ENCODE measurements at regions not wholly inside any gene's neighbourhood (a gene's known extent, or its start where the extent isn't known, plus 50 kb on each side); places are given as distances from the start of the nearest gene placed in this dataset.

DNA sequence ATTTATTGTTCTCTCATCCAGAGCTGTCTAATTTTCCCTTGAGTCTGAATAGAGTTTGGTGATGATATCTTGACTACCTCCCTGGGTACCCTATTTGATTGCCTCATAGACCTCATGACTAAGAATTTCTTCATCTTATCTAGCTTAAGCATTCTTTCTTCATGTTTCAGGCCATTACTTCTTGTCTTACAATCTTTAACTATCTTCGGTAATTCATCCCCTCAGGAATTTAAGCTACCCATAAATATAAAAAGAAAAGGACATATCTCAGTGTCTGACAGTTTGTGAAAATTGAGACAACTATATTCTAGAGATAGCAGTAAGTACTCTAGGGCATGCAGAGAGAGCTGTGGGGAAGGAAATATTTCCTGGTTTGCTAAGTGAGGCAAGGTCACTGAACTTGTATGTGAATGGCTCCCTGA is 466.1 kb upstream of the GRID2 start:
- Histone ChIP-seq H3K9me3 (ENCODE audit: control insufficient read depth, insufficient read depth, low read length) (peaks cover 11% of the 10 kb centered on the region; the same call in 1 of the 2 replicates), H3K4me3 (ENCODE audit: low read depth, low read length) (no peak overlapping the region), H3K27ac (ENCODE audit: low read depth, low read length) (no peak overlapping the region), H3K27me3 (ENCODE audit: control insufficient read depth, insufficient read depth, low read length) (no peaks in the 10 kb centered on the region)
- POLR2A ChIA-PET: no interaction called here
- no peak for DNase-seq (ENCODE audit: low read depth, low spot score)
- TF ChIP-seq, protein P1, sequence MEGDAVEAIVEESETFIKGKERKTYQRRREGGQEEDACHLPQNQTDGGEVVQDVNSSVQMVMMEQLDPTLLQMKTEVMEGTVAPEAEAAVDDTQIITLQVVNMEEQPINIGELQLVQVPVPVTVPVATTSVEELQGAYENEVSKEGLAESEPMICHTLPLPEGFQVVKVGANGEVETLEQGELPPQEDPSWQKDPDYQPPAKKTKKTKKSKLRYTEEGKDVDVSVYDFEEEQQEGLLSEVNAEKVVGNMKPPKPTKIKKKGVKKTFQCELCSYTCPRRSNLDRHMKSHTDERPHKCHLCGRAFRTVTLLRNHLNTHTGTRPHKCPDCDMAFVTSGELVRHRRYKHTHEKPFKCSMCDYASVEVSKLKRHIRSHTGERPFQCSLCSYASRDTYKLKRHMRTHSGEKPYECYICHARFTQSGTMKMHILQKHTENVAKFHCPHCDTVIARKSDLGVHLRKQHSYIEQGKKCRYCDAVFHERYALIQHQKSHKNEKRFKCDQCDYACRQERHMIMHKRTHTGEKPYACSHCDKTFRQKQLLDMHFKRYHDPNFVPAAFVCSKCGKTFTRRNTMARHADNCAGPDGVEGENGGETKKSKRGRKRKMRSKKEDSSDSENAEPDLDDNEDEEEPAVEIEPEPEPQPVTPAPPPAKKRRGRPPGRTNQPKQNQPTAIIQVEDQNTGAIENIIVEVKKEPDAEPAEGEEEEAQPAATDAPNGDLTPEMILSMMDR (IDR thresholded peaks at IDR 0.05; ENCODE audit: low read depth, low read length): no peak
- CTCF ChIA-PET: no interaction called here

DNA sequence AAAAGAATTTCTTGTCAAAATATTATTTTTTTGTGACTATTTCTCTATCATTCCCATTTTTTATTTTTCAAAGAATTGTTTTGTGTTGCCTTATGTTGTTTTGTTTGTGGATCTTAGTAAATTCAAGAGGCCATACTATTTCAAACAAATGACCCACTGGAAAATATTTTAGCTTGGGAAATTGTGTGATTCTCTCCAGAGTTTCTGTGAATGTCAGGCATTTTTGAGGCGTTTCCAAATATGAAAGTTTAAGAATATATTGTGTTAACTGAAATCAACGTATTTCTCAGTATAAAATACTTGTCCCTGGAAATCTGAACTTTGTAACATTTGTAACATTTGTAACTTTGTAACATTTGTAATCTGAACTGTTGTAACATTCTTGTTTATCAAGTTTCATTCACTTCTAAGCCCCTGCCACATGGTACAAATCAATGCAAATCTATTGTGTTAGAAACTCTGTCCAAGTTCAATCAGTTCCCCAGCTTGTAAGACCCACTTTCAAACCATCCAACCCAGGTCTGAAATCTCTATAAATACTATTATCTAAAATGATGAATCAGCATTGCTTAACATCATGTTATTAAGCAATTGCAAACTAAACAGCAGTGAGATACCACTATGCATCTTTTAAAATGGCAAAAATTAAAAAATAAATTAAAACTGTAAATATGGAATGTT is 465.4 kb upstream of the GRID2 start:
- TF ChIP-seq, protein P1 (IDR thresholded peaks at IDR 0.05; ENCODE audit: low read depth, low read length): no peak
- CTCF ChIA-PET: no interaction called here
- no peak overlapping the region for H3K4me3 ChIP-seq (ENCODE audit: low read depth, low read length)
- DNase-seq (ENCODE audit: low read depth, low spot score): no peak
- H3K27ac ChIP-seq (ENCODE audit: low read depth, low read length): no peak overlapping the region
- no peaks in the 10 kb centered on the region for H3K27me3 ChIP-seq (ENCODE audit: control insufficient read depth, insufficient read depth, low read length)
- H3K9me3 ChIP-seq (ENCODE audit: control insufficient read depth, insufficient read depth, low read length): peaks cover 11% of the 10 kb centered on the region; the same call in 1 of the 2 replicates
- POLR2A ChIA-PET: no interaction called here

DNA sequence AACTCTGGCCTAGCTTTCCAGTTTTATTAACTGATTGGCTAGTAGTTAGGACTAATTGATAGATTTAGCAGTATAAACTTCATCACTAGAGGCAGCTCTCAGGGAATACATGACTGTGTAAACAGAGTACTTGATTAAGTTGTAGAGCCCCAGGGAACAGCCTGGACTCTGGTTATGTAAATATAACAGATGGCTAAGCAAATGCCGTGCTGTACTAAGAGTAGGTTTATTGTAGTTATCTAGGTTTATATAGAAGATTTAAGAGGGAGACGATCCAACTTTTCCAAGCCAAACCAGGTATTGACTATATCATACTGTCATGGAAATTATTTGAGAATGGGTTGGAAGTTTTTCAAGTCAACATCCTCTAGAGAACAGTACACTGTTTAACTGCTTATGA is 463.4 kb upstream of the GRID2 start:
- Histone ChIP-seq H3K4me3 (ENCODE audit: low read depth, low read length) (no peak overlapping the region), H3K27me3 (ENCODE audit: control insufficient read depth, insufficient read depth, low read length) (no peaks in the 10 kb centered on the region), H3K9me3 (ENCODE audit: control insufficient read depth, insufficient read depth, low read length) (no peaks in the 10 kb centered on the region), H3K27ac (ENCODE audit: low read depth, low read length) (no peak overlapping the region)
- DNase-seq (ENCODE audit: low read depth, low spot score): no peak
- TF ChIP-seq, protein P1 (IDR thresholded peaks at IDR 0.05; ENCODE audit: low read depth, low read length): no peak
- ChIA-PET POLR2A (no interaction called here), CTCF (no interaction called here)

DNA sequence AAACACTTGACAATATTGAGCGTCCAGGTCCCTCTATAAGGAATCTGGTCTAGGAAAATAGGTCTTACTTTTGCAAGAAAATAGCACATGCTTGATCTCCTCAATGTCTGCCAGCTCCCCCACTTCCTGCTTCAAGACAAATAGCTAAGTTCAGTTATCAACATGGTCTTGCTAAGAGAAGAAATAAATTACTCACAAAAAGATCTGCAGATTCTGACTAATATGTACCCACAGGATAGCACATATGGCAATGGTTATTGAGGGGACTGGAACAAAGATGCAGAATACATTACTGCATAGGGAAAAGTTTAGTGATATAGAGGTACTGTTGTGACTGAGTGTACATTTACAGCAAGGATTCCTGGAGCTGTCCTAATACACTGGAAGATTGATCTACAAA is 457.5 kb upstream of the GRID2 start:
- ChIA-PET POLR2A (no interaction called here), CTCF (no interaction called here)
- Histone ChIP-seq H3K27ac (ENCODE audit: low read depth, low read length) (no peak overlapping the region), H3K27me3 (ENCODE audit: control insufficient read depth, insufficient read depth, low read length) (no peaks in the 10 kb centered on the region), H3K4me3 (ENCODE audit: low read depth, low read length) (no peak overlapping the region), H3K9me3 (ENCODE audit: control insufficient read depth, insufficient read depth, low read length) (no peaks in the 10 kb centered on the region)
- TF ChIP-seq, protein P1 (IDR thresholded peaks at IDR 0.05; ENCODE audit: low read depth, low read length): no peak
- no peak for DNase-seq (ENCODE audit: low read depth, low spot score)

DNA sequence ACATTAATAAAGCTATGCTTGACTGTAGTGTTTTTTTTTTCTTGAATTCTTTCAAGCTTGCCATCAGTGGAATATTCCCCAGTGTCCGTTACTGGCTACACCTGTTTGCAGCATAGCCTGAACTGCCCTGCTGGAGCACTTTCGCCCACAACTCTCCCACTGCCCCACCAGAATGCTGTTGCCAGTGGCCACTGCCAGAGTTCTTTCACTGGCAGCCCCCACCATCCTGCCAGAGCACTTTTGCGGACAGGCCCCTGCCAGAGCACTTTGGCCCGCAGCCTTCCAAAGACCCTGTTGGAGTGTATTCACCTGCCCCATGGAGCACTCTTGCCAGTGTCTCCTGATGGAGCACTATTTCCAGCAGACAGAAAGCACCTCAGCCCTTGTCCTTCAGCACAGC is 452.3 kb upstream of the GRID2 start:
- Histone ChIP-seq H3K4me3 (ENCODE audit: low read depth, low read length) (no peak overlapping the region), H3K27ac (ENCODE audit: low read depth, low read length) (no peak overlapping the region), H3K27me3 (ENCODE audit: control insufficient read depth, insufficient read depth, low read length) (no peaks in the 10 kb centered on the region), H3K9me3 (ENCODE audit: control insufficient read depth, insufficient read depth, low read length) (peaks cover 6% of the 10 kb centered on the region)
- CTCF ChIA-PET: no interaction called here
- TF ChIP-seq, protein P1 (IDR thresholded peaks at IDR 0.05; ENCODE audit: low read depth, low read length): no peak
- POLR2A ChIA-PET: no interaction called here
- no peak for DNase-seq (ENCODE audit: low read depth, low spot score)

Data from AG04450 (cell line).